ENCODE measurements at regions not wholly inside any gene's neighbourhood (a gene's known extent, or its start where the extent isn't known, plus 50 kb on each side); places are given as distances from the start of the nearest gene placed in this dataset.
"Not testable (repeated sequence)": the region's sequence is repeated elsewhere in the genome, so short reads cannot be mapped to it uniquely, and the experiment has no call there.

DNA sequence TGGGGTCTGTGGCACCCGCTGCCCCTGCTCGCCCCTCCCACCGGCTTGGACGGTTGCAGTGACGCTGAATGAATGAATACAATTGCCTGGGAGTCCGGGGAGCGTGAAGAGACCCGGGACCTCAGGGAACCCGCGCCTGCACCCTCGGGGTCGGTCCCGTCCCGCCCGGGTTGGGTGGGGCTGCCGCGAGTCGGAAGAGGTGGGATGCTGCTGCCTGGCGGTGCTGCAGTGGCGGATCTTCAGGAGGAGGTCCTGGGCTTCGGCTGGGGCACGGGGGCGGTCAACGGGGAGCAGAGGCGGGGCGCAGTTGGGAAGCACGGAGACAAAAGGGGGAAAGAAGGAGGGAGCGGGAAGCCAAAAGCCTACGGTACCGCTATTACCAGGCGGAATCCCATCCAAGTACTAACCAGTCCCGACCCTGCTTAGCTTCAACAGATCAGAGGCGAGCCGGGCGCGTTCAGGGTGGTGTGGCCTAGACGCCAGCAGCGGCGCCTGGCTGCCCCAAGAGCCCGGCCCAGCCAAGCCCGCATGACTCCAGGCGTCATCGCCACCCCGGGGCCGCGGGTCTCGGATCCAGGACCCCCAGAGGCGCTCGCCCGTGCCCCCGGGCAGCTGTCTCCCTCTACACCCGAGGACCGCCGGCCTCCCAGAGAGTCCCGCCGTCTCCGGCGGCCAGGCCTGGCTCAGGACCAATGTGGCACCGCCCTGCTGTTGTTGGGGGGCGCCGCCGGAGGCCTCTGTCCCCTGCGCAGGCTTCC is 1612.3 kb downstream of the SPATA31A7 start:
- TF ChIP-seq, protein P1, sequence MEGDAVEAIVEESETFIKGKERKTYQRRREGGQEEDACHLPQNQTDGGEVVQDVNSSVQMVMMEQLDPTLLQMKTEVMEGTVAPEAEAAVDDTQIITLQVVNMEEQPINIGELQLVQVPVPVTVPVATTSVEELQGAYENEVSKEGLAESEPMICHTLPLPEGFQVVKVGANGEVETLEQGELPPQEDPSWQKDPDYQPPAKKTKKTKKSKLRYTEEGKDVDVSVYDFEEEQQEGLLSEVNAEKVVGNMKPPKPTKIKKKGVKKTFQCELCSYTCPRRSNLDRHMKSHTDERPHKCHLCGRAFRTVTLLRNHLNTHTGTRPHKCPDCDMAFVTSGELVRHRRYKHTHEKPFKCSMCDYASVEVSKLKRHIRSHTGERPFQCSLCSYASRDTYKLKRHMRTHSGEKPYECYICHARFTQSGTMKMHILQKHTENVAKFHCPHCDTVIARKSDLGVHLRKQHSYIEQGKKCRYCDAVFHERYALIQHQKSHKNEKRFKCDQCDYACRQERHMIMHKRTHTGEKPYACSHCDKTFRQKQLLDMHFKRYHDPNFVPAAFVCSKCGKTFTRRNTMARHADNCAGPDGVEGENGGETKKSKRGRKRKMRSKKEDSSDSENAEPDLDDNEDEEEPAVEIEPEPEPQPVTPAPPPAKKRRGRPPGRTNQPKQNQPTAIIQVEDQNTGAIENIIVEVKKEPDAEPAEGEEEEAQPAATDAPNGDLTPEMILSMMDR (conservative IDR thresholded peaks at IDR 0.05): not testable (repeated sequence)
- TF ChIP-seq ZFX (IDR thresholded peaks at IDR 0.05): not testable (repeated sequence)

Data from C4-2B (cell line).